ENCODE measurements at regions not wholly inside any gene's neighbourhood (a gene's known extent, or its start where the extent isn't known, plus 50 kb on each side); places are given as distances from the start of the nearest gene placed in this dataset.

DNA sequence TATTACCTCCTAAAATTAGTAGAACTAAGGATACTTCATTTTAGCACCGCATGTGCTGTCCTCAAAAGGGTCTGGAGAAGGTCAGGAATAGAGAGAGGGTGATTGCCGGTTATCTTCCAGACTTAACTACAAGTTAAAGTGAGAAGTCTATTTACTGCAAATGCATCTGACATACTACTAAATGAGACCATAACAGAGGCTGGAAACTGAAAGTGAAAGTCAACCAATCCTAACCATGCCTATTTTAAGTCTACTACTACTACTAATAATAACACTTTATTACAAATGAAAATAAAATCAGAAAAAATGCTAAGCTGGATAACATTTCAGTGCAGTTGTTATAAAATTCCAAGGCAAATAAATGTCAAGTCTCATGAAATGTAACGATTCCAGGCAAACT is 244.7 kb downstream of the KIF20B start:
- TF ChIP-seq, protein P1, sequence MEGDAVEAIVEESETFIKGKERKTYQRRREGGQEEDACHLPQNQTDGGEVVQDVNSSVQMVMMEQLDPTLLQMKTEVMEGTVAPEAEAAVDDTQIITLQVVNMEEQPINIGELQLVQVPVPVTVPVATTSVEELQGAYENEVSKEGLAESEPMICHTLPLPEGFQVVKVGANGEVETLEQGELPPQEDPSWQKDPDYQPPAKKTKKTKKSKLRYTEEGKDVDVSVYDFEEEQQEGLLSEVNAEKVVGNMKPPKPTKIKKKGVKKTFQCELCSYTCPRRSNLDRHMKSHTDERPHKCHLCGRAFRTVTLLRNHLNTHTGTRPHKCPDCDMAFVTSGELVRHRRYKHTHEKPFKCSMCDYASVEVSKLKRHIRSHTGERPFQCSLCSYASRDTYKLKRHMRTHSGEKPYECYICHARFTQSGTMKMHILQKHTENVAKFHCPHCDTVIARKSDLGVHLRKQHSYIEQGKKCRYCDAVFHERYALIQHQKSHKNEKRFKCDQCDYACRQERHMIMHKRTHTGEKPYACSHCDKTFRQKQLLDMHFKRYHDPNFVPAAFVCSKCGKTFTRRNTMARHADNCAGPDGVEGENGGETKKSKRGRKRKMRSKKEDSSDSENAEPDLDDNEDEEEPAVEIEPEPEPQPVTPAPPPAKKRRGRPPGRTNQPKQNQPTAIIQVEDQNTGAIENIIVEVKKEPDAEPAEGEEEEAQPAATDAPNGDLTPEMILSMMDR (conservative IDR thresholded peaks at IDR 0.05; ENCODE audit: low read depth, low read length) = no peak
- TF ChIP-seq EZH2 (IDR thresholded peaks at IDR 0.05; ENCODE audit: low read length, unreplicated experiment) (no peak), EZH2phosphoT487 (IDR thresholded peaks at IDR 0.05; ENCODE audit: borderline replicate concordance, low read length) (no peak)
